GM18505 (cell line): ENCODE measurements at regions not wholly inside any gene's neighbourhood (a gene's known extent, or its start where the extent isn't known, plus 50 kb on each side); places are given as distances from the start of the nearest gene placed in this dataset.

ENCODE experiments used
- ATAC-seq: cut with Tn5 transposase; IDR thresholded peaks from one replicate; pipeline ENCODE4 v1.9.1; 2021; ENCODE audit not compliant: unreplicated experiment
- POLR2A ChIP-seq: IDR thresholded peaks from 4 replicates; pipeline ENCODE4 v1.6.1; 2011; ENCODE audit warnings: borderline replicate concordance; ENCODE audit not compliant: insufficient read depth, insufficient read length; ENCODE audit errors: extremely low read depth

DNA sequence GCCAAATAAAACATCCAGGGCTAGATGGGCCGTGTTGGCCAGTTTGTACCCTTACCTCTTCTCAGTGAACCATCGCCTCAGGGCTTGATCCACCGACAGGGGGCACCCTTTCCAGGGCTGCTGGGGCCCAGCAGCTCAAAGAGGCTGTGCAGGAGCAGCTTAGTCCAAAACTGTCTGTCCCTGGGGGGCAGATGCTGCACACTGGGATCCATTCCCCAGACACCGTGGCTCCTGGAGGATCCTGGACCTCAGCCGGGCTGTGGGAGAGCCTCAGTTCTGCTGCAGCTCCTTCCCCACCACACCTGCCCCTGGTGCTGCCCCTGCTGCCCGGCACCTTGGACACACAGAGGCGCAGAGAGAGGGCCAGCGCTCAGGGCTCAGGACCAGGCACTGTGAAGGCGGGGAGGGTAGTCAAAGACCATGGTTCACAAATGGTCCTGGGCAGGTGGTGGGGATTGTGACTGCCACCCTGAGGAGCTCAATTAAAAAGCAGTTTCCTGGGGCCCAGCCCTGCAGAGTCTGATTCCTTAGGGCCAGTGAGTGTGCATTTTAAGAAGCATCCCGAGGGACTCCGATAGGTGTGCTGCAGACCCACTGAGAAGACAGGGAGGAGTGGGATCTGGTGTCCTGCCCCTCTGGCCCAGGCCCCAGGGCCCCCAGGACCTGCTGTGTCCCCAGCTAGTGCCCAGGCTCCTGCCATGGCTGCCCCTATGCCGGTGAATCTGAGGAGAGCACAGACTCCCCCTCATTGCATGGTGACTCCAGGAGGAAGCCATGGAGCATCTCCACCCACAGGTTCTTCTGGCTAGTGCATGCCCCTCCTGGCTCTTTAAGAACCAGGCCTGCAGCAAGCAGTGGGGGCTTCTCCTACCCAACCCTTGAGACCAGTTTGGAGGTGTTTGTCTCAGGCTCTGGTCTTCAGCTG, 86.5 kb upstream of the PRR20G start:
- no peak for ATAC-seq
- TF ChIP-seq POLR2A = no peak

DNA sequence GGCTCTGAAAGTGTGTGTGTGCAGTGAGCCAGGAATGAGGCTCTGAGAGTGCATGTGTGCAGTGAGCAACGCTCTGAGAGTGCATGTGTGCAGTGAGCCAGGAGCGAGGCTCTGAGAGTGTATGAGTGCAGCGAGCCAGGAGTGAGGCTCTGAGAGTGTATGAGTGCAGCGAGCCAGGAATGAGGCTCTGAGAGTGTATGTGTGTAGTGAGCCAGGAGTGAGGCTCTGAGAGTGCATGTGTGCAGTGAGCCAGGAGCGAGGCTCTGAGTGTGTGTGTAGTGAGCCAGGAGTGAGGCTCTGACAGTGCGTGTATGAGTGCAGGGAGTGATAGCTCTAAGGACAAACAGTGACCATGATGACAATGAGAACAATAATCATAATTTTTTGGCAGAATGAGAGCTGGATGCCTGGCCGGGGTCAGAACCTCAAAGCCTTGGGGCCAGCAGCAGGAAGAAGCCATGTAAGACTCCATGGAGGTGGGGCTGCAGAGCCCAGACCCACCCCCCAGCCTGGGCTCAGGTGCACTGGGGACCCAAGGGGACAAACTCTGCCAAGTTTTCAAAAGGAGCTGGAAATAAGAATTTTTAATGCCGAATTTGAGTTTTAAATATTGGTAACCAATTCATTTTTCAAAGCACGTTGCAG, 85.7 kb upstream of the PRR20G start:
- ATAC-seq = no peak
- no peak for TF ChIP-seq POLR2A

DNA sequence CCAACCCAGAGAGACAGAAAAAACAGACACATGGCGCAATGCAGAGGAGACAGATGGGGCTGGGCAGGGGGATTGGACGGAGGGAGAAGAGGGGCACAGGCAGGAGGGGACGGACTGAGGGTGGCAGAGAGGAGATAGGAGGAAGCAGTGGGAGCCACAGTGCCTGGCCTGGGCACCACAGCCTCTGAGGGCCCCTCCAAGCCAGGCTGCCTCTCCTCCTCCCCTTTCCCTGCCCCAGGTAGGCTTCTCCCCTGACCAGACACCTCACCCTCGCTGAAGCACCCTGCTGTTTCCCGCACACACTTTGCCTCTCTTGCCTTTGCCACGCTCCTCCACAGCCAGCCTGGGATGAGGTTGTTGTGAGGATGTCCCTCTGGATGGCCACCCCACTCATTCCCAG, 84.0 kb upstream of the PRR20G start:
- ATAC-seq = no peak
- no peak for TF ChIP-seq POLR2A

DNA sequence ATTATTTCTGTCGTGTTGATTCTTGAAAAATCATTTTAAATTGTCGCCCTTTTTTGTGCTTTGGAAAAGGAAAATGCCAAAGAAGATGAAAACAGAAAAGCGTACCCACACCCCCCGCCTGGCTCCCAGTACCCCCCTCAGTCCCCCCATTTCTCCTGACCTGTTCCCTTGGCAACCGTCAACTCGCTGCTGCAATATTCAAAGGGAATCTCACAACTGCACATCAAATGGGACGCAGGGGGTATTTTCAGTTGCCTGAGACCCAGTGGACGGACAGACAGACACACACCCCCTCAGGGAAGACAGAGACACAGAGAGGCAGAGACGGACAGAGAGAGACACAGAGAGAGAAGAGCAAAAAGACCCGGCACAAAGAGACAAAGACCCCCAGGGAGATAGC, 83.5 kb upstream of the PRR20G start:
- no peak for TF ChIP-seq POLR2A
- no peak for ATAC-seq

DNA sequence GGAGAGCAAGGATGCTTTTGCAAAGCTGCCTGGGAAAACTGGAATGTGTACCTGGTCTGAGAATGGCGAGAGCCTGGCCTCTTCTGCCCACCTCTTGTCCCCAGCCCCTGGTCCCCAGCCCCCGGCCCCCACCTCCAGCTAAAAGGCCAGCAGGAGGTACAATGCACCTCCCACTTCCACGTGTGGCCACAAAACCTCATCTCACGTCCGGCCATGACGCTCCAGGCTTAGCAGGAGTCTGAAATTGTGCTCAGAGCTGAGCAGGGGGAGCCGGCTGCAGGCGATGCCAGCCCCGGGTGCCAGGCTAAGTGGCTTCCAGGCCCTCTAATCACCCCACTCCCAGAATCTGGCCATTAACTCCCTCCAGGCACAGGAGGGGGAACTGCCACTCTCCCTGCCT, 83.1 kb upstream of the PRR20G start:
- no peak for TF ChIP-seq POLR2A
- no peak for ATAC-seq

DNA sequence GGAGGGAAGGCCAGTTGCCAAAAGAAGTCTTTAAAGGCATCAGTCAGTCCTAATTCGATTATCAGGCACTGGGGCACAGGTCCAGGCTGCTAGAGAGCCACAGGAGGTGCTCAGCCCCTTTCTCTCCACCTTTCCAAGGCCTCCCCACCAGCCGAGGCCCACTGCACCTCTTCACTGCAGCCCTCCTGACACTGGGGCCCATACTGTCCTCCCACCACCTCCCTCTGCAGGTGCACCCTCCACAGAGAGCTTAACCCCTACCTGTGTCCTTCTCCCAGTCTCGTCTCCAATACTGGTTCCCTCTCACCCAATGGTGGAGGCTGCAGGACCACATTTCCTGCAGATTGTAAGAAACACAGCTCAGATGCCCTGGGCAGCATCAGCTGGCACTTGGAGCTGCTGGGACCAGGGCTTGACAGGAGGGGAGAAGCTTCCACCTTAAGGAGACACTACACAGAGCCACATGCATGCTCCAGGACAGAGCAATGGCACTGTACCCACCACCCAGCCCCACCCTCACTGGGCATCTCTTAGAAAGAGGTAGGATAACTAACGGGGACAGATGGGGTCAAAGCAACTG, 81.6 kb upstream of the PRR20G start:
- TF ChIP-seq POLR2A = no peak

DNA sequence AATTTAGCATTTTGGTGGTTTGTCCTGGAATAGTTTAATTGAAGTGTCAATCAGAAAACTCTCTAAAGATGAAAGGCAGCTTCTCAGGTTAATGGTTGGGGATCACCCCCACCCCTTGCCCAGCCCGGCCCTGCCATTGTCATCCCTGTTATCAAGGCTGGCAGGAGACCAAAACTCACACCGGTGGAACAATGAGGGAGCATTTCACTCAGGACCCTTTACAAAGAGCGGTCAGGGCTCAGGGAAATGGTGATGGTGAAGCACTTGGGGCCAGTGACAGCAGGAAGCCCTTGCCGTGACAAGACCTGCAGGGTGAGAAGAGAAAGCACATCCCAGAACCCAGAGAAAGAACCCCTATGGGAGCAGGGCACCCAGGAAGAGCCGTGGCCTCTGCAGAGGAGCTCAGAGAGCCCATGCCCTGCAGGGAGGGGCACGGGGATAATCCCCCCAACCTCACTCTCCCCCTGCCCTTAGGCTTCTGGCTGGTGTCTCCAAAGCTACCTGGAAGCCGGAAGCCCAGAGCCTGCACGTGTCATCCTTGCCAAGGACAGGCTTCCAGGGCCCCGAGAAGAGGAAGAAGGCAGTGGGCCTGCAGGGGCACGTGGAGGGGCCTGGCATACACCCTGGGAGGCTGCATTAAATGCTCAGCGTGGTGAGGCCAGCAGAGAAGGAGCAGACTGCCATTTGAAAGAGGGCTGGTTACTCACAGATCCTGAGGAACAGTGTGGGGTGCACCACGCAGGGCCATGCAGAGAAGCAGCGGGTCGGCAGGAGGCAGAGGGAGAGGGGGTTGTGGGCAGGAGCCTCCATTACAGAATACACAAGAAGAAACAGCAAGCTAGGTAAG, 80.6 kb upstream of the PRR20G start:
- ATAC-seq = no peak
- TF ChIP-seq POLR2A = no peak

More for the DNA sequence above, 81.6 kb upstream of the PRR20G start:
- ATAC-seq = no peak

DNA sequence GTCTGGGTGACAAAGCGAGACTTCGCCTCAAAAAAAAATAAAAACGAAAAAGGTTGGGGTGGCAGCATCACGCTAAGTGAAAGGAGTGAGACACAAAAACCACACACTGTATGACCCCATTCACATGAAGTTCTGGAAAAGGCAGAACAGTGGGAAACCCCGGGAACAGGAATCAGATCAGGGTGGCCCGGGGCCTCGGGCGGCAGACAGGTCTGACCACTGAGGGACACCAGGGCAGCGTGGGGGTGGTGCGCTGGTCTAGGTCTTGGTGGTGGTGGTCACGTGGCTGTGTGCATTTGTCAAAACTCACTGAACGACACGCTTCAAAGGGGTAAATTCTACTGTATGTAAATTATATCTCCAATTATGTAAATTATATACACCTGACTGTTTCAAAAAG, 79.7 kb upstream of the PRR20G start:
- ATAC-seq = no peak
- TF ChIP-seq POLR2A = no peak

DNA sequence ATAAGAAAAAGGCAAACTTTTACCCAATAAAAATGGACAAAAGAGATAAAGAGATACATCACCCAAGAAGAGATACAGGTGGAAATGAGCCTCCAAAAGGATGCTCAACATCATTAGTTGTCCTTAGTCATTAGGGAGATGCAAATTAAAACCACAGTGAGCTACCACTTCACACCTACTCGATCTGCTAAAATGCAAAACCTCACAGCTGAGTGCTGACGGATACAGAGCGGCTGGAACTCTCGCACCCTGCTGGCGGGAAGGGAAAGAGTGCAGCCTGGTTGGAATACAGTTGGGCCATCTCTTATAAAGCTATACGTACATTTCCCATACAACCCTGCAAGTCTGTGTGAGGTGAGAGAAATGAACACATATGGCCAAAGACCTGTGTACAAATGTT, 78.5 kb upstream of the PRR20G start:
- ATAC-seq = no peak
- TF ChIP-seq POLR2A = no peak

DNA sequence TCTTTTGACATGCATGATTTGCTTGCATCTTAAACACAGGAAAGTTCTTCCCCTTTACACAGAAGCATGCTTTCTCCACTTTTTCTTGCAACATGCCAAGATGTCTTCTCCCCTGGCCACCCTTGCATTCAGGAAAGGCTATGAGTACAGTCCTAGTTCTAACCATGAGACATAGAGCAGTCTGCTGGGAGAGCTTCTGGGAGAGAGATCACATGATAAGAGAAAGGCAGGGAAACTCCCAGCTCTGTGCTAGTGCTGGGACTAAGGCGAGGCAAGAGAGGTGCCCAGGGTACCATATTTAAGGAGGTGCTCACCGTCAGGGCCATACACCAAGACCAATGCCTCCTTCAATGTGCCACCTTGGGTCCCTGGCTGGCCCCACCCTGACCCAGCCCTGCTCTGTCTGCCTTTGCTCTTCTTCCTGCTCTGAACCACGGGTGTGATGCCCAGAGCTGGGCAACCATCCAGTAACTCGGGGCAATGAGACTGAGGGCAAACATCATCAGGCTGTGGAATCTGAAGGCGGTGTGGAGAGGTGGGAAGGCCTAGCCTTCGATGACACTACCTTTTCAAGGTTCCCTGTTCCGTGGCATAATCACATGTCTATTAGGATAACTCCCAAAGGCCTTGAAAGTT, 77.4 kb upstream of the PRR20G start:
- ATAC-seq = no peak
- no peak for TF ChIP-seq POLR2A

DNA sequence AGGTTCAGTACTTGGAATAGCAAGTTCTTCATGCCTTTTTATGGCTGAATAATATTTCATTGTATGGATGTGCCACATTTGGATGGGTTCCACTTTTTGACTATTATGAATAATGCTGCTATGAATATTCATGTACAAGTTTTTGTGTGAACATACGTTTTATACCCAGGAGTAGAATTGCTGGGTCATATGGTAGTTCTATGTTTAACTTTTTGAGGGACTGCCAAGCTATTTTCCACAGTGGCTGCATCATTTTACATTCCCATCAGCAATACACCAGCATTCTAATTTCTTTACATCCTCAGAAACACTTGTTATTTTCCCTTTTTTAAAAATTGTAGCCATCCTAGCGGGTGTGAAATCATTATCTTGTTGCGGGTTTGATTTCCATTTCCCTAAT, 76.0 kb upstream of the PRR20G start:
- no peak for TF ChIP-seq POLR2A
- no peak for ATAC-seq

DNA sequence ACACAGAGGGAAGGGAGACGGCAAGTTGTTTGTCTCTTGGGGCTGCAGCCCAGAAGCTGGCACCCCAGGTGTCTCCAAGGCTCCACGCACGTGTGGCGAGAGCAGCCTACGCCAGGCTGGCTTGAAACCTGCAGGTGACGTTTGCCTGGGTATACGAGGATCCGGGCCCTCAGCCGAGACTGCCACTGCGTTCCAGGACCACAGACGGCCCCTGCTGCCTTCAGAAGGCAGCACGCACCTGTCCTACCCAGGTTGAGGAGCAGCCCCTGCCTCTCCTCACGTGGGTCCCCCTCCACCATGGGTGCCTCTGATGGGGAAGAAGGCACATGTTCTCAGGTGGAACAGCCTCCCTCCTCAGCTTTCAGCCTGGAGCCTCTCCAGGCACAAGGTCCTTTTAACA, 75.3 kb upstream of the PRR20G start:
- no peak for TF ChIP-seq POLR2A
- no peak for ATAC-seq

DNA sequence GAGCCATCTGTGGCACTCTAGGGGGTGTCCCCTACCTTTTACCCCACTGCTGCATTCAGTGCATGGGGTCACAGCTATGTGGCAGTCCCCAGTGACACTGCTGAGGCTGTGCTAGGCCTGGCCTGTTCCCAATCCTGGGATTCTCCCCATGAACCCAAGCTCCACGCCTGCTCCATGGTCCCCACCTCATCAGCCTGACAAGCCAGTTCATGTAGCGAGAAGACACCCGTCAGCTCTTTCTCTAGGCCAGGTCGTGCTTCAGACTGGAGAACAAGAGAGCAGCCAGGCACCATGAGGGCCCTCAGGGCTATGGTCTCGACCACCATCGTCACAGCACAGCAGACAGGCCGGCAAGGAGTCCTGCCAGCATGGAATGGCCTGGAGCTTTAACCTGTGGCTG, 72.8 kb upstream of the PRR20G start:
- TF ChIP-seq POLR2A = no peak
- ATAC-seq = no peak

DNA sequence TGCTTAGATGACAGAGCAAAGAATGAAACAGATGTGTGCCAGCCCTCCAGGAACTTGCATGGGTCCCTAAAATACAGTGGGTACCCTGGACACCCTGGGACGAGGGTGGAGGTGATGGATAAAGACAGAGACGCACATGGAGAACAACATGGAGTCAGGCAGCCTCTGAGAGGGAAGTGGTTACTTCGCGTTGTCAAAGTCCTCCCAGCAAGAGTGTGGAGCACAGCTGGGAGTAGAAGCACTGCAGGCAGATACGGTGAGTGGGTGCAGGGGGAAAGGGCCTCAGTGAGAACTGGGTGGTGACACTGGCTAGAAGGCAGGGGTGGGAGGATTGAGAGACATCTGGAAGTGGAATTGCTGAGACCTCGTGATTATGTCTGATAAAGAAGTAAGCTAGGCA, 70.8 kb upstream of the PRR20G start:
- no peak for ATAC-seq
- no peak for TF ChIP-seq POLR2A

DNA sequence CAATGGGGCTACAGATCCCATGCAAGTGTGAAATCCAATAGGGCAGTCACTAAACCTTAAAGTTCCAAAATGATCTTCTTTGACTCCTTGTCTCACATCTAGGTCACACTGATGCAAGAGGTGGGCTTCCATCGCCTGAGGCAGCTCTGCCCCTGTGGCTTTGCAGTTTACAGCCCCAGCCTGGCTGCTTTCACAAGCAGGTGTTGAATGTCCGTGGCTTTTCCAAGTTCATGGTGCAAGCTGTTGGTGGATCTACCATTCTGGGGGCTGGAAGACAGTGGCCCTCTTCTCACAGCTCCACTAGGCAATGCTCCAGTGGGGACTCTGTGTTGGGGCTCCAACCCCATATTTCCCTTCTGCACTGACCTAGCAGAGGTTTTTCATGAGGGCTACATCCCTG, 68.5 kb upstream of the PRR20G start:
- ATAC-seq = no peak
- TF ChIP-seq POLR2A = no peak
